ENCODE measurements at regions not wholly inside any gene's neighbourhood (a gene's known extent, or its start where the extent isn't known, plus 50 kb on each side); places are given as distances from the start of the nearest gene placed in this dataset.
"Not testable (repeated sequence)": the region's sequence is repeated elsewhere in the genome, so short reads cannot be mapped to it uniquely, and the experiment has no call there.

DNA sequence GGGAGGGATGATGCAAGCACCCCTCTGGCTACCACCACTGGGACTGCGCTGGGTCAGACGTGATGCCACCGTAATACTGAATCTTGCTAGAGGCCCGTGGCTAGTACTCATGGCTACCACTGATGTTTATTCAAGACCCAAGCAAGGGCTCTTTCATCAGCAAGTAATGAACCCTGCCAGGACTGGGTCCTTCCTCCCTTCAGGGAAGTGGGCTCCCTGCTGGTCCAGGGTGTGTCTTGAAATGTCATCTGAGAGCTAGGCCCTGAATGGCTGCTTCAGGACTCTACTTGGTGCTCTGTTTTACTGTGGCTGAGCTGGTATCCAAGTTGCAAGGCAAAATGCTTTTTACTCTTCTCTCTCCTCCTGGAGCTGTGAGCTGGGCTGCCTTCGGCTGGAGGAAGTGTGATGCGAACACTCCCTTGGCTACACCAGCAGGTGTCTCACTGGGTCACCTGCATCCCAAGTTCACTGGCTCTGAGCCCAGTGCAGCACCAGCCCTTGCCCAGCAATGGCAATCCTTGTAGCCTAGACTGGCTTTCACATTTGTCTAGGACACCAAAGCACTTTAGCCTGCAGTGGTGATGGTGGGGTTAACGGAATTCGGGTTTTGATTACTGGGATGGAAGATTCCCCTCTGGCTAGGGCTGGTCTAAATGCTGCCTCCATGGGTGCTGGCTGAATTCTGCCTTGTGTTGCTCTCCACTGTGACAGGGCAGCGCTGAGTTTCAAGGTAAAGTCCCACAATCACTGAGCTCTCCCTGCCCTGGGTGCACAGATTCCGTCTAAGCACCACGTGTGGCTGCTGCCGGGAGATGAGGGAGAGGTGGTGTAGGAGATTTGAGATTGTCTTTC lies 98.6 kb downstream of the USP22 start:
- H3K27me3 ChIP-seq = peaks cover 10% of the 10 kb centered on the region
- ATAC-seq = no peak
- TF ChIP-seq POLR2AphosphoS5 (IDR thresholded peaks at IDR 0.05) (no peak), POLR2A (IDR thresholded peaks at IDR 0.05) (no peak), EP300 (IDR thresholded peaks at IDR 0.05) (no peak)
- TF ChIP-seq, protein P1, sequence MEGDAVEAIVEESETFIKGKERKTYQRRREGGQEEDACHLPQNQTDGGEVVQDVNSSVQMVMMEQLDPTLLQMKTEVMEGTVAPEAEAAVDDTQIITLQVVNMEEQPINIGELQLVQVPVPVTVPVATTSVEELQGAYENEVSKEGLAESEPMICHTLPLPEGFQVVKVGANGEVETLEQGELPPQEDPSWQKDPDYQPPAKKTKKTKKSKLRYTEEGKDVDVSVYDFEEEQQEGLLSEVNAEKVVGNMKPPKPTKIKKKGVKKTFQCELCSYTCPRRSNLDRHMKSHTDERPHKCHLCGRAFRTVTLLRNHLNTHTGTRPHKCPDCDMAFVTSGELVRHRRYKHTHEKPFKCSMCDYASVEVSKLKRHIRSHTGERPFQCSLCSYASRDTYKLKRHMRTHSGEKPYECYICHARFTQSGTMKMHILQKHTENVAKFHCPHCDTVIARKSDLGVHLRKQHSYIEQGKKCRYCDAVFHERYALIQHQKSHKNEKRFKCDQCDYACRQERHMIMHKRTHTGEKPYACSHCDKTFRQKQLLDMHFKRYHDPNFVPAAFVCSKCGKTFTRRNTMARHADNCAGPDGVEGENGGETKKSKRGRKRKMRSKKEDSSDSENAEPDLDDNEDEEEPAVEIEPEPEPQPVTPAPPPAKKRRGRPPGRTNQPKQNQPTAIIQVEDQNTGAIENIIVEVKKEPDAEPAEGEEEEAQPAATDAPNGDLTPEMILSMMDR (IDR thresholded peaks at IDR 0.05) = no peak
- no peaks in the 10 kb centered on the region for H3K9me3 ChIP-seq
- no peak overlapping the region for H3K27ac ChIP-seq
- H3K36me3 ChIP-seq = no peaks in the 10 kb centered on the region
- WGBS, 2 donors (ENCODE audit: low coverage in 1 of 2) = 54% methylated on average over 5 of the region's 12 CpGs; no CpG with 5 or more reads in 1 of the 2 donors
- no peaks in the 10 kb centered on the region for H3K4me1 ChIP-seq
- H3K4me3 ChIP-seq = no peak overlapping the region

DNA sequence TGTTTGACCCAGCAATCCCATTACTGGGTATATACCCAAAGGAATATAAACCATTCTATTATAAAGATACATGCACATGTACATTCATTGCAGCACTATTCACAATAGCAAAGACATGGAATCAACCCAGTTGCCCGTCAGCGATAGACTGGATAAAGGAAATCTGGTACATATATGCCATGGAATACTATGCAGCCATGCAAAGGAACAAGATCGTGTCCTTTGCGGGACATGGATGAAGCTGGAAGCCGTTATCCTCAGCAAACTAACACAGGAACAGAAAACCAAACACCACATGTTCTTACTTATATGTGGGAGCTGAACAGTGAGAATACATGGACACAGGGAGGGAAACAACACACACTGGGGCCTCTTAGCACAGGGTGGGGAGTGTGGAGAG lies 95.1 kb downstream of the USP22 start:
- H3K27me3 ChIP-seq = peaks cover 29% of the 10 kb centered on the region
- not testable (repeated sequence) for H3K36me3 ChIP-seq, H3K4me1 ChIP-seq, H3K9me3 ChIP-seq, H3K27ac ChIP-seq, ATAC-seq, H3K4me3 ChIP-seq
- 100% methylated on average over 4 of the region's 5 CpGs; no CpG with 5 or more reads in 1 of the 2 donors for WGBS, 2 donors (ENCODE audit: low coverage in 1 of 2)

DNA sequence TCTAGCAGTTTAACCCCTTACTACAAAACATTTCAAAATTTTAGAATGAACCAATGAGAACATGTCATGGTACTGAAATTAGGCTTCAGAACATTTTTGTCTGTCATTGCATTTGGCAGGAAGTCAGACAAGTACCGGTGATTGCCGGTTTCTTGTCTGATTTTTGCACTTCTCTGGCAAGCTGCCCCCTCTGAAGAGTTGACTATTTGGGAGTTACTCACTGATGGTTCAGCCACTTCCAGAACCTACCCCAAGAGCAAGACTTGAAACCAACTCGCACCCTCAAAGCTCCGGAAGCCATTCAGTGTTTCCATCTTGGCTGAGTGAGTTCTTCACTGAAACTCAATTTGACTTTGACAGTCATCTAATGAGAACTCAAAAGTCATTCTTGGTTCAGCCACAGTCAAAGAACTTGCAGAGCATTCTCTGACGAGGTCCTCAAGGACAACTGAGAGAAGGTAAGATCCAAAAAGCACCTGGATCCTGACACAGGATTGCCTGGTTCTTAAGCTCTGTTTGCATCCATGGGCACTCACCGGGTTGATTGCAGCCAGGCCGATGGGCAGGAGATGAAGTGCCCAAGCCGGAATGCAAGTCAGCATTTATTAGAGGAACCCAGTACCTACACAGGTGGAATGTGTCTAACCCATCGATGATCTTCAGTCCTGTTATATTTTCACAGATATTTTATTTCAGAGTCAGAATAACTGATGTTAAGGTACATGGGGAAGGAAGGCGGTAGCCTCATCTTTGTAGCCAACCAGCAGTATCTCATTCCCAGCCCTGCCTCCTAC lies 93.6 kb downstream of the USP22 start:
- no peaks in the 10 kb centered on the region for H3K4me1 ChIP-seq
- no peak for ATAC-seq
- H3K4me3 ChIP-seq = no peak overlapping the region
- TF ChIP-seq POLR2A (IDR thresholded peaks at IDR 0.05) = no peak
- TF ChIP-seq, protein P1 (IDR thresholded peaks at IDR 0.05) = no peak
- no peak for TF ChIP-seq POLR2AphosphoS5 (IDR thresholded peaks at IDR 0.05)
- no peak for TF ChIP-seq EP300 (IDR thresholded peaks at IDR 0.05)
- H3K9me3 ChIP-seq = no peaks in the 10 kb centered on the region
- no peak overlapping the region for H3K27ac ChIP-seq
- H3K36me3 ChIP-seq = no peaks in the 10 kb centered on the region
- peaks cover 37% of the 10 kb centered on the region for H3K27me3 ChIP-seq
- 60 to 100% methylated on average over 3 to 4 of the region's 10 CpGs for WGBS, 2 donors (ENCODE audit: low coverage in 1 of 2)

Small RNA genes lying in the stretch of these regions (small RNA-seq; reads per million reads assigned to genes)
- 0 reads per million in 4 donors for gene AC087499.6
- gene RNU6-1178P = 0 reads per million in 4 donors
